ENCODE measurements at regions not wholly inside any gene's neighbourhood (a gene's known extent, or its start where the extent isn't known, plus 50 kb on each side); places are given as distances from the start of the nearest gene placed in this dataset.

- Histone ChIP-seq H2AFZ (ENCODE audit: low read depth) (no peak overlapping the region), H4K20me1 (ENCODE audit: insufficient read depth) (no peaks in the 10 kb centered on the region), H3K79me2 (ENCODE audit: insufficient read depth) (no peaks in the 10 kb centered on the region), H3K27ac (ENCODE audit: low read depth in 2 of 2, low read length in 1 of 2) (no peak overlapping the region), H3K4me1 (ENCODE audit: control insufficient read depth in 1 of 2, insufficient read depth in 2 of 2, low read depth in 1 of 2, low read length in 1 of 2) (no peaks in the 10 kb centered on the region), H3K9ac (no peak overlapping the region), H3K4me3 (ENCODE audit: low read depth in 2 of 2, low read length in 1 of 2) (no peak overlapping the region), H3K9me3 (peaks cover 3% of the 10 kb centered on the region; the same call in 1 of the 2 replicates), H3K4me2 (no peak overlapping the region), H3F3A (replicated peaks; ENCODE audit: insufficient read depth) (no peaks in the 10 kb centered on the region), H3K36me3 (replicated peaks in 1 of 2; ENCODE audit: control insufficient read depth in 1 of 2, insufficient read depth in 2 of 2, low read length in 1 of 2) (no peaks in the 10 kb centered on the region), H3K27me3 (ENCODE audit: insufficient read depth) (no peaks in the 10 kb centered on the region), H3K9me2 (no peaks in the 10 kb centered on the region)
- TF ChIP-seq RXRA (IDR thresholded peaks at IDR 0.05; ENCODE audit: borderline replicate concordance, low read depth), result no peak
- no peak for TF ChIP-seq GABPA (IDR thresholded peaks at IDR 0.05; ENCODE audit: low read depth)
- TF ChIP-seq CTCF (IDR thresholded peaks at IDR 0.05), result no peak
- DNase-seq, result no peak
- ChIA-PET POLR2A (interaction anchor here (0.7 kb wide), 1 partner anchor 446 kb away, joined by 3 read pairs; no protein-coding TSS in a partner anchor), CTCF (no interaction called here)
- 43% methylated on average over 8 of the region's 9 CpGs for WGBS (ENCODE audit: low lambda C conversion rate)
Observed at GRCh38 chr2:16165518-16166326, 225.4 kb downstream of the MYCN start.

- POLR2A ChIA-PET, result no interaction called here
- no peaks in the 10 kb centered on the region for H3K27me3 ChIP-seq (ENCODE audit: insufficient read depth)
- DNase-seq, result no peak
- TF ChIP-seq EZH2phosphoT487 (IDR thresholded peaks at IDR 0.05; ENCODE audit: borderline replicate concordance, low read depth) (no peak), CHD2 (IDR thresholded peaks at IDR 0.05; ENCODE audit: low read length, partially characterized antibody) (no peak), EP300 (IDR thresholded peaks at IDR 0.05; ENCODE audit: borderline replicate concordance in 1 of 2, low read depth in 1 of 2, low read length in 1 of 2) (no peak), FOSL2 (IDR thresholded peaks at IDR 0.05; ENCODE audit: borderline replicate concordance, low read depth) (no peak), MXI1 (IDR thresholded peaks at IDR 0.05; ENCODE audit: low read depth, low read length) (no peak), GABPA (IDR thresholded peaks at IDR 0.05; ENCODE audit: low read depth) (no peak), USF1 (IDR thresholded peaks at IDR 0.05; ENCODE audit: borderline replicate concordance, low read depth) (no peak), POLR2AphosphoS5 (IDR thresholded peaks at IDR 0.05; ENCODE audit: low read depth, low read length) (no peak), CTCF (IDR thresholded peaks at IDR 0.05) (no peak), JUND (IDR thresholded peaks at IDR 0.05) (no peak), GATA2 (CRISPR knock-in tag; IDR thresholded peaks at IDR 0.05) (no peak), RXRA (IDR thresholded peaks at IDR 0.05; ENCODE audit: borderline replicate concordance, low read depth) (no peak)
- no peaks in the 10 kb centered on the region for H3F3A ChIP-seq (replicated peaks; ENCODE audit: insufficient read depth)
- CTCF ChIA-PET, result interaction anchor here (0.6 to 1.5 kb wide), 3 partner anchors 9 to 107 kb away, joined by 3 to 5 read pairs (median 3); no protein-coding TSS in a partner anchor
- H3K36me3 ChIP-seq (replicated peaks in 1 of 2; ENCODE audit: control insufficient read depth in 1 of 2, insufficient read depth in 2 of 2, low read length in 1 of 2), result no peaks in the 10 kb centered on the region
- no peak overlapping the region for H3K4me2 ChIP-seq
- no peak overlapping the region for H3K27ac ChIP-seq (ENCODE audit: low read depth in 2 of 2, low read length in 1 of 2)
- H3K4me3 ChIP-seq (ENCODE audit: low read depth in 2 of 2, low read length in 1 of 2), result no peak overlapping the region
- no peaks in the 10 kb centered on the region for H4K20me1 ChIP-seq (ENCODE audit: insufficient read depth)
- no peak overlapping the region for H2AFZ ChIP-seq (ENCODE audit: low read depth)
- no peaks in the 10 kb centered on the region for H3K9me2 ChIP-seq
- 31% methylated on average over 4 of the region's 4 CpGs for WGBS (ENCODE audit: low lambda C conversion rate)
- H3K4me1 ChIP-seq (ENCODE audit: control insufficient read depth in 1 of 2, insufficient read depth in 2 of 2, low read depth in 1 of 2, low read length in 1 of 2), result no peaks in the 10 kb centered on the region
- H3K9ac ChIP-seq, result no peak overlapping the region
- H3K9me3 ChIP-seq, result no peaks in the 10 kb centered on the region; the same call in 1 of the 2 replicates
- H3K79me2 ChIP-seq (ENCODE audit: insufficient read depth), result no peaks in the 10 kb centered on the region
Observed at GRCh38 chr2:16162491-16163040, 222.2 kb downstream of the MYCN start.
